ENCODE measurements at regions not wholly inside any gene's neighbourhood (a gene's known extent, or its start where the extent isn't known, plus 50 kb on each side); places are given as distances from the start of the nearest gene placed in this dataset.

DNA sequence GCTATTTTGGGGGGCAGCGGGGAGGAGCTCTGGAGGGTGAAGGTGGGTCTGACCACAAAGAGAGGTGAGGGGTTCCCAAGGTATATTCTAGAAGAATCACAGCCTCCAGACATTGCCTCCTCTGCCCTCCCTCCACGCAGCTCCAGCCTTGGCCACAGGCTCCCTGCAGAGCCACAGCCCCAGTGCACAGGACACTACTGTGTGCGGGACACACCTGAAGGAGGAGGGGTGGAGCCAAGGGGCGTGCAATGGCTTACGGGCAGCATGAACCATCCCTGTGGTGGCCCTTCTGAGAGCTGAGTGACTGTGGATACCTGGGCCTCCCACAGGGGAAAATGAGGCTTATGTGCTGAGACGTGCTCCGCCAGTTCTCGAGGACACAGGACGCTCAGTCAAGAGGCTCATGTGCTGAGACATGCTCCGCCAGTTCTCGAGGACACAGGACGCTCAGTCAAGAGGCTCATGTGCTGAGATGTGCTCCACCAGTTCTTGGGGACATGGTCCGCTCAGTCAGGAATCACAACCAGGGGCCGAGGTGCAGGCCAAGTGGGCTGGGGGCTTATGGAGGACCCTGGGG, 417.3 kb downstream of the SHANK2 start:
- Histone ChIP-seq H3K36me3 (ENCODE audit: low read depth) (no peaks in the 10 kb centered on the region), H4K20me1 (ENCODE audit: insufficient read depth) (no peaks in the 10 kb centered on the region), H3K27ac (no peak overlapping the region), H3F3A (ENCODE audit: insufficient read depth) (no peaks in the 10 kb centered on the region), H3K4me1 (ENCODE audit: insufficient read depth) (no peaks in the 10 kb centered on the region), H3K9me2 (ENCODE audit: insufficient read depth) (no peaks in the 10 kb centered on the region), H3K4me2 (ENCODE audit: unreplicated experiment) (no peak overlapping the region), H3K27me3 (replicated peaks; ENCODE audit: insufficient read depth) (no peaks in the 10 kb centered on the region), H3K4me3 (no peak overlapping the region), H2AFZ (no peak overlapping the region), H3K9ac (no peak overlapping the region), H3K79me2 (ENCODE audit: insufficient read depth) (no peaks in the 10 kb centered on the region), H3K9me3 (ENCODE audit: low read depth) (no peaks in the 10 kb centered on the region)
- DNase-seq = no peak
- TF ChIP-seq EZH2phosphoT487 (IDR thresholded peaks at IDR 0.05; ENCODE audit: insufficient read depth, low read depth) (no peak), EZH2 (IDR thresholded peaks at IDR 0.05; ENCODE audit: insufficient read depth, poor library complexity, severe bottlenecking) (no peak)
- 59 to 61% methylated on average over 14 of the region's 14 CpGs for WGBS, 2 experiments (ENCODE audit: low coverage in 1 of 2, low lambda C conversion rate in 2 of 2, missing lambda C conversion rate in 2 of 2)
- in situ Hi-C loops (cut with MboI) = no loop called here

DNA sequence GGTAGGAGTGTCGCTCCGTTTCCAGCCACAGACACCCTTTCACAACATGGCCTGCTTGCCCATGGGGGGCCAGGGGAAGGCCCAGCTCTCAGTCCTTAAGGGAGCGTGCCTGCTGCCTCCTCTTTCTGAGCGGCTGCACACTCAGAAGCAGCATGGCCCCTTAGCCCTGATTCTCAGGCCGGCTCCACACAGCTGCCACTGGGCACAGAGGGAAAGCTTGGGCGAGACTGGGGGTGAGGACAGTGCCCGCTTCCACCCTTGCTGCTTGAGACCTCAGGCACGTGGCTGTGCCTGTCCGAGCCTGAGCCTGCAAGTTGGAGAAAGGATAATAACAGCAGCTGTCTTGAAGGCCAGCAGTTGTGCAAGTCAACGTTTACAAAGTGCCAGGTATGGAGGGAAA, 416.3 kb downstream of the SHANK2 start:
- Histone ChIP-seq H3K4me3 (no peak overlapping the region), H4K20me1 (ENCODE audit: insufficient read depth) (no peaks in the 10 kb centered on the region), H3K27ac (no peak overlapping the region), H2AFZ (no peak overlapping the region), H3K9me3 (ENCODE audit: low read depth) (no peaks in the 10 kb centered on the region), H3K4me1 (ENCODE audit: insufficient read depth) (no peaks in the 10 kb centered on the region), H3K9ac (no peak overlapping the region), H3K36me3 (ENCODE audit: low read depth) (no peaks in the 10 kb centered on the region), H3K9me2 (ENCODE audit: insufficient read depth) (no peaks in the 10 kb centered on the region), H3F3A (ENCODE audit: insufficient read depth) (no peaks in the 10 kb centered on the region), H3K27me3 (replicated peaks; ENCODE audit: insufficient read depth) (no peaks in the 10 kb centered on the region), H3K4me2 (ENCODE audit: unreplicated experiment) (no peak overlapping the region), H3K79me2 (ENCODE audit: insufficient read depth) (no peaks in the 10 kb centered on the region)
- in situ Hi-C loops (cut with MboI) = no loop called here
- DNase-seq = no peak
- WGBS, 2 experiments (ENCODE audit: low coverage in 1 of 2, low lambda C conversion rate in 2 of 2, missing lambda C conversion rate in 2 of 2) = 36 to 45% methylated on average over 10 of the region's 10 CpGs
- TF ChIP-seq EZH2 (IDR thresholded peaks at IDR 0.05; ENCODE audit: insufficient read depth, poor library complexity, severe bottlenecking) (no peak), EZH2phosphoT487 (IDR thresholded peaks at IDR 0.05; ENCODE audit: insufficient read depth, low read depth) (no peak)

DNA sequence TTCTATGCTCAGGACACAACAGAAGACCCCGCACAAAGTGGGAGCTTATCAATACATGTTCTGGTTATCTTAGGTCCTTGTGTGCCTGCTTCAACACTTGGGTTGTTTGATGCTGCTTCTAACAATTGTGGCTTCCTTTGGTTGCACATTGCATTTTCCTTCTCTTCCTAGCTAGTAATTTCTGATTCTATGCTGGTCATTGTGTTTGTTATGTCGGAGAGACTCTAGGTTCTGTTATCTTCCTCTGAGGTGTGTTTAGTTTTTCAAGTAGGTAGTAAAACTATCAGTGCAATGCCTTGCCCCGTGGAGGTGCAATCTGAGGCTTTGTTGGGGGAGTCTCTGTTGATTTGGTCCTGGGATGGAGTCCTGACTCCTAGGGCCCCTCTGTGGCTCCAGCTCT, 414.2 kb downstream of the SHANK2 start:
- no peak overlapping the region for H3K27ac ChIP-seq
- no peaks in the 10 kb centered on the region for H3K27me3 ChIP-seq (replicated peaks; ENCODE audit: insufficient read depth)
- H4K20me1 ChIP-seq (ENCODE audit: insufficient read depth) = no peaks in the 10 kb centered on the region
- in situ Hi-C loops (cut with MboI) = no loop called here
- H3K36me3 ChIP-seq (ENCODE audit: low read depth) = no peaks in the 10 kb centered on the region
- no peaks in the 10 kb centered on the region for H3K9me3 ChIP-seq (ENCODE audit: low read depth)
- DNase-seq = no peak
- no peak overlapping the region for H3K4me2 ChIP-seq (ENCODE audit: unreplicated experiment)
- no peaks in the 10 kb centered on the region for H3K79me2 ChIP-seq (ENCODE audit: insufficient read depth)
- no peaks in the 10 kb centered on the region for H3K9me2 ChIP-seq (ENCODE audit: insufficient read depth)
- no peaks in the 10 kb centered on the region for H3F3A ChIP-seq (ENCODE audit: insufficient read depth)
- H3K9ac ChIP-seq = no peak overlapping the region
- no peak overlapping the region for H3K4me3 ChIP-seq
- H2AFZ ChIP-seq = no peak overlapping the region
- no peaks in the 10 kb centered on the region for H3K4me1 ChIP-seq (ENCODE audit: insufficient read depth)
- 14 to 38% methylated on average over 3 of the region's 3 CpGs for WGBS, 2 experiments (ENCODE audit: low coverage in 1 of 2, low lambda C conversion rate in 2 of 2, missing lambda C conversion rate in 2 of 2)
- no peak for TF ChIP-seq EZH2phosphoT487 (IDR thresholded peaks at IDR 0.05; ENCODE audit: insufficient read depth, low read depth)
- no peak for TF ChIP-seq EZH2 (IDR thresholded peaks at IDR 0.05; ENCODE audit: insufficient read depth, poor library complexity, severe bottlenecking)

DNA sequence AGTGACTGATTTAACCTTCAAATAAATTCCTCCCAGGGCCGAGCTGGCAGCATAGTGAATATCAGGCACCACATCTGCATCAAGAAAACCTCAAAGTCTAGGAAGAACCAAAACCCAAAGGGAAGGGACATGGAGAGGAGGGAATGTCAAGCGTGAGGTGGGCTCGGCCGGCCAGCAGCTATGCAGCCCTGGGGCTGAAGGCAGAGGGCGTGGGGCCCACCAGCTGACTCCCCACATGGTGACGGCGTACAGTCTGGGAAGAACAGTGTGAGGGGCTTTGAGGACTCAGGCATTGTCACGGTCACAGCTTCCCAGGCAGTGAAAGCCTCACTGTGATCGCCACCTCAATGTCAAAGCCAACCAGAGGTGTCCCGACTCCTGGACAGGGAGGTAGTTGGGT, 412.5 kb downstream of the SHANK2 start:
- Histone ChIP-seq H3K9ac (no peak overlapping the region), H4K20me1 (ENCODE audit: insufficient read depth) (no peaks in the 10 kb centered on the region), H3K4me3 (no peak overlapping the region), H3K9me3 (ENCODE audit: low read depth) (no peaks in the 10 kb centered on the region), H3K79me2 (ENCODE audit: insufficient read depth) (no peaks in the 10 kb centered on the region), H3F3A (ENCODE audit: insufficient read depth) (no peaks in the 10 kb centered on the region), H3K4me2 (ENCODE audit: unreplicated experiment) (no peak overlapping the region), H3K36me3 (ENCODE audit: low read depth) (no peaks in the 10 kb centered on the region), H3K27ac (no peak overlapping the region), H2AFZ (no peak overlapping the region), H3K4me1 (ENCODE audit: insufficient read depth) (no peaks in the 10 kb centered on the region), H3K27me3 (replicated peaks; ENCODE audit: insufficient read depth) (no peaks in the 10 kb centered on the region), H3K9me2 (ENCODE audit: insufficient read depth) (no peaks in the 10 kb centered on the region)
- no peak for TF ChIP-seq EZH2phosphoT487 (IDR thresholded peaks at IDR 0.05; ENCODE audit: insufficient read depth, low read depth)
- WGBS, 2 experiments (ENCODE audit: low coverage in 1 of 2, low lambda C conversion rate in 2 of 2, missing lambda C conversion rate in 2 of 2) = 50 to 53% methylated on average over 10 of the region's 10 CpGs
- no peak for DNase-seq
- in situ Hi-C loops (cut with MboI) = no loop called here

DNA sequence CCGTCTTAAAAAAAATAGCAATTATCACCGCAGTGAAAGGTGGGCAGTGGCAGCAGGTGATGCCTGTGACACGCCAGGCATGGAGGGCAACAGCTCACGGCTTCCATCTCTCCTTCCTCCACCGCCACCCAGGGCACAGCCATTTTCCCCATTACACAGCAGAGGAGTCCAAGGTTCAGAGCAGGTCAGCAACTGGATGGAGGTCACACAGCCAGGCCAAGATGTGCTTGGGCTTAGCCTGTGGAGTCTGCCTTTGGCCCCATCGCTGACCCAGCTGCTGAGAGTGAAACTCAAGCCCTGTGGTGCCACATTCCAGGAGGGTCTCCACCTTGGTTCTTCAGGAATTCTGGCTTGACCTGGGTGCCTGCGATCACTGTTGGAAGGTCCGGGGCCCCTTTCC, 411.1 kb downstream of the SHANK2 start:
- Histone ChIP-seq H3K36me3 (ENCODE audit: low read depth) (no peaks in the 10 kb centered on the region), H3K27me3 (replicated peaks; ENCODE audit: insufficient read depth) (no peaks in the 10 kb centered on the region), H3K27ac (no peak overlapping the region), H3K4me2 (ENCODE audit: unreplicated experiment) (no peak overlapping the region), H3F3A (ENCODE audit: insufficient read depth) (no peaks in the 10 kb centered on the region), H3K79me2 (ENCODE audit: insufficient read depth) (no peaks in the 10 kb centered on the region), H3K9me3 (ENCODE audit: low read depth) (no peaks in the 10 kb centered on the region), H3K4me3 (no peak overlapping the region), H3K9me2 (ENCODE audit: insufficient read depth) (no peaks in the 10 kb centered on the region), H3K4me1 (ENCODE audit: insufficient read depth) (no peaks in the 10 kb centered on the region), H4K20me1 (ENCODE audit: insufficient read depth) (no peaks in the 10 kb centered on the region), H3K9ac (no peak overlapping the region), H2AFZ (no peak overlapping the region)
- 54 to 59% methylated on average over 8 of the region's 8 CpGs for WGBS, 2 experiments (ENCODE audit: low coverage in 1 of 2, low lambda C conversion rate in 2 of 2, missing lambda C conversion rate in 2 of 2)
- DNase-seq = no peak
- in situ Hi-C loops (cut with MboI) = no loop called here
- TF ChIP-seq EZH2phosphoT487 (IDR thresholded peaks at IDR 0.05; ENCODE audit: insufficient read depth, low read depth) (no peak), EZH2 (IDR thresholded peaks at IDR 0.05; ENCODE audit: insufficient read depth, poor library complexity, severe bottlenecking) (no peak)

All from GM23248 (cell line).